SK-N-SH (cell line): ENCODE measurements at regions not wholly inside any gene's neighbourhood (a gene's known extent, or its start where the extent isn't known, plus 50 kb on each side); places are given as distances from the start of the nearest gene placed in this dataset.

Experiments
- EP300 ChIP-seq, 2 experiments: IDR thresholded peaks; 2 replicates each; pipeline versions ENCODE4 v1.4.0 to v1.6.1; 2012; ENCODE audit warnings: borderline replicate concordance in 1 of 2, low read depth in 1 of 2, low read length in 1 of 2
- GABPA ChIP-seq: IDR thresholded peaks from 2 replicates; pipeline ENCODE4 v1.4.0; 2012; ENCODE audit warnings: low read depth, mild to moderate bottlenecking
- MXI1 ChIP-seq: IDR thresholded peaks from 2 replicates; pipeline ENCODE4 v1.6.1; 2012; ENCODE audit warnings: mild to moderate bottlenecking, low read depth, low read length, improper control_type of control experiment
- TEAD4 ChIP-seq: IDR thresholded peaks from 2 replicates; pipeline ENCODE4 v1.4.0; 2012; ENCODE audit warnings: mild to moderate bottlenecking, borderline replicate concordance; ENCODE audit not compliant: insufficient read depth

- TF ChIP-seq GABPA (no peak), EP300 (IDR thresholded peaks at IDR 0.05; ENCODE audit: borderline replicate concordance in 1 of 2, low read depth in 1 of 2, low read length in 1 of 2) (no peak), MXI1 (no peak), TEAD4 (no peak)
Observed at GRCh38 chr6:138008791-138009190, 98.4 kb downstream of the PERP start.
